H9 (cell line): ENCODE measurements at regions not wholly inside any gene's neighbourhood (a gene's known extent, or its start where the extent isn't known, plus 50 kb on each side); places are given as distances from the start of the nearest gene placed in this dataset.
A peak's percentile ranks its signal among the peaks of the same experiment; 100 is the strongest.
"Not testable (repeated sequence)": the region's sequence is repeated elsewhere in the genome, so short reads cannot be mapped to it uniquely, and the experiment has no call there.

ENCODE experiments used
- DNase-seq: peaks from one replicate; pipeline ENCODE4 v3.0.0-alpha.2; 2017
- H2AFZ ChIP-seq: one replicate; pipeline ENCODE4 v1.6.1; 2013; ENCODE audit warnings: mild to moderate bottlenecking, low read length, control low read depth, moderate library complexity
- H2AK5ac ChIP-seq: 2 replicates; pipeline ENCODE4 v1.6.1; 2013; ENCODE audit warnings: low read length, control low read depth, mixed read lengths; ENCODE audit not compliant: insufficient read length
- H2BK120ac ChIP-seq: one replicate; pipeline ENCODE4 v1.6.1; 2013; ENCODE audit warnings: low read depth, mild to moderate bottlenecking, low read length, control low read depth, inconsistent platforms; ENCODE audit not compliant: poor library complexity, severe bottlenecking
- H2BK12ac ChIP-seq: 2 replicates; pipeline ENCODE4 v1.6.1; 2013; ENCODE audit warnings: low read length, control low read depth, mixed read lengths, low read depth; ENCODE audit not compliant: insufficient read length
- H2BK15ac ChIP-seq: 2 replicates; pipeline ENCODE4 v1.6.1; 2013; ENCODE audit warnings: low read depth, low read length, control low read depth
- H2BK20ac ChIP-seq: one replicate; pipeline ENCODE4 v1.6.1; 2013; ENCODE audit warnings: low read depth, mild to moderate bottlenecking, low read length, control low read depth, inconsistent platforms; ENCODE audit not compliant: poor library complexity, severe bottlenecking
- H2BK5ac ChIP-seq: 2 replicates; pipeline ENCODE4 v1.6.1; 2013; ENCODE audit warnings: low read length, control low read depth, mixed read lengths; ENCODE audit not compliant: insufficient read length
- H3K14ac ChIP-seq: 2 replicates; pipeline ENCODE4 v1.6.1; 2013; ENCODE audit warnings: low read length, control low read depth; ENCODE audit not compliant: insufficient read depth
- H3K18ac ChIP-seq: 2 replicates; pipeline ENCODE4 v1.6.1; 2013; ENCODE audit warnings: low read depth, mild to moderate bottlenecking, mixed read lengths, low read length, control low read depth; ENCODE audit not compliant: insufficient read length
- H3K23ac ChIP-seq: 2 replicates; pipeline ENCODE4 v1.6.1; 2013; ENCODE audit warnings: low read length, control low read depth, mixed read lengths, low read depth; ENCODE audit not compliant: insufficient read length
- H3K23me2 ChIP-seq: 2 replicates; pipeline ENCODE4 v1.6.1; 2013; ENCODE audit warnings: low read depth, mild to moderate bottlenecking, mixed read lengths, low read length, control low read depth; ENCODE audit not compliant: insufficient read length, poor library complexity, severe bottlenecking
- H3K27ac ChIP-seq: 2 replicates; pipeline ENCODE4 v1.5.1; 2013; ENCODE audit warnings: low read length, control low read depth, mixed read lengths, low read depth; ENCODE audit not compliant: insufficient read length
- H3K27me3 ChIP-seq: 2 replicates; pipeline ENCODE4 v1.6.1; 2013; ENCODE audit warnings: low read length, control low read depth, inconsistent platforms; ENCODE audit not compliant: insufficient read depth
- H3K4ac ChIP-seq: 2 replicates; pipeline ENCODE4 v1.6.1; 2013; ENCODE audit warnings: low read depth, mild to moderate bottlenecking, control low read depth, inconsistent platforms, low read length, moderate library complexity
- H3K4me1 ChIP-seq: 2 replicates; pipeline ENCODE4 v1.6.1; 2013; ENCODE audit warnings: low read length, control low read depth, inconsistent platforms; ENCODE audit not compliant: insufficient read depth
- H3K4me2 ChIP-seq: 2 replicates; pipeline ENCODE4 v1.6.1; 2013; ENCODE audit warnings: low read length, control low read depth, mixed read lengths; ENCODE audit not compliant: insufficient read length, insufficient read depth
- H3K56ac ChIP-seq: 2 replicates; pipeline ENCODE4 v1.6.1; 2013; ENCODE audit warnings: low read depth, mild to moderate bottlenecking, mixed read lengths, low read length, control low read depth; ENCODE audit not compliant: insufficient read length
- H3K79me1 ChIP-seq: 2 replicates; pipeline ENCODE4 v1.6.1; 2013; ENCODE audit warnings: low read depth, mild to moderate bottlenecking, moderate library complexity, low read length, control low read depth, inconsistent platforms; ENCODE audit not compliant: insufficient read depth, poor library complexity, severe bottlenecking
- H3K79me2 ChIP-seq: 2 replicates; pipeline ENCODE4 v1.6.1; 2013; ENCODE audit warnings: low read length, control low read depth, inconsistent platforms; ENCODE audit not compliant: insufficient read depth
- H3K9ac ChIP-seq: 2 replicates; pipeline ENCODE4 v1.6.1; 2013; ENCODE audit warnings: low read length, control low read depth, mixed read lengths; ENCODE audit not compliant: insufficient read length; ENCODE audit errors: extremely low read depth
- H3K9me3 ChIP-seq: one replicate; pipeline ENCODE4 v1.6.1; 2013; ENCODE audit warnings: low read depth, low read length, inconsistent platforms; ENCODE audit not compliant: control insufficient read depth
- H3T11ph ChIP-seq: one replicate; pipeline ENCODE4 v1.6.1; 2013; ENCODE audit warnings: mild to moderate bottlenecking, low read length, control low read depth, inconsistent platforms
- H4K20me1 ChIP-seq: one replicate; pipeline ENCODE4 v1.6.1; 2013; ENCODE audit not compliant: control insufficient read depth, insufficient read length, insufficient read depth
- H4K5ac ChIP-seq: 2 replicates; pipeline ENCODE4 v1.6.1; 2013; ENCODE audit warnings: low read depth, mild to moderate bottlenecking, mixed read lengths, low read length, control low read depth; ENCODE audit not compliant: insufficient read length
- H4K8ac ChIP-seq: replicated peaks from 2 replicates; pipeline ENCODE4 v1.6.1; 2013; ENCODE audit warnings: low read length, control low read depth, mixed read lengths, low read depth; ENCODE audit not compliant: insufficient read length
- H4K91ac ChIP-seq: 2 replicates; pipeline ENCODE4 v1.6.1; 2013; ENCODE audit warnings: low read depth, mild to moderate bottlenecking, moderate library complexity, mixed read lengths, low read length, control low read depth; ENCODE audit not compliant: insufficient read length
- H3K27ac Mint-ChIP-seq, 3 experiments: 2 replicates in 2 of 3; 3 replicates in 1 of 3; pipeline ENCODE4 v1.8.0; 2020 to 2021; ENCODE audit warnings: mixed read lengths in 3 of 3, mild to moderate bottlenecking in 1 of 3, moderate library complexity in 1 of 3
- H3K27me3 Mint-ChIP-seq: 2 replicates; pipeline ENCODE4 v1.8.0; 2021; ENCODE audit warnings: low read depth, mild to moderate bottlenecking, moderate library complexity, mixed read lengths
- H3K36me3 Mint-ChIP-seq, 3 experiments: 2 replicates in 2 of 3; 3 replicates in 1 of 3; pipeline ENCODE4 v1.8.0; 2020 to 2021; ENCODE audit warnings: low read depth in 3 of 3, mixed read lengths in 3 of 3; ENCODE audit not compliant: insufficient read depth in 1 of 3
- H3K4me1 Mint-ChIP-seq, 2 experiments: 2 replicates each; pipeline ENCODE4 v1.8.0; 2020; ENCODE audit warnings: mixed read lengths in 2 of 2
- H3K4me3 Mint-ChIP-seq, 2 experiments: 2 replicates in 1 of 2; 3 replicates in 1 of 2; pipeline ENCODE4 v1.8.0; 2020 to 2021; ENCODE audit warnings: mild to moderate bottlenecking in 2 of 2, mixed read lengths in 2 of 2, moderate library complexity in 1 of 2
- H3K9me3 Mint-ChIP-seq, 2 experiments: 2 replicates in 1 of 2; 3 replicates in 1 of 2; pipeline ENCODE4 v1.8.0; 2020; ENCODE audit warnings: mild to moderate bottlenecking in 2 of 2, mixed read lengths in 2 of 2, moderate library complexity in 1 of 2
- WGBS: extraction: QIAGEN DNeasy Blood & Tissue Kit; methylation state at CpG from one replicate; pipeline ENCODE4 v1.1.7; 2013; ENCODE audit warnings: missing lambda C conversion rate, low lambda C conversion rate, mixed read lengths; ENCODE audit not compliant: insufficient read length; ENCODE audit errors: extremely low coverage; 5-methylcytosine and 5-hydroxymethylcytosine counted together
- TF ChIP-seq, protein P1 (sequence below): fragments of 200-600 bp; sonication (generic); conservative IDR thresholded peaks from 3 replicates; pipeline ENCODE4 v1.8.0; 2021; ENCODE audit warnings: antibody characterized with exemption, mild to moderate bottlenecking

DNA sequence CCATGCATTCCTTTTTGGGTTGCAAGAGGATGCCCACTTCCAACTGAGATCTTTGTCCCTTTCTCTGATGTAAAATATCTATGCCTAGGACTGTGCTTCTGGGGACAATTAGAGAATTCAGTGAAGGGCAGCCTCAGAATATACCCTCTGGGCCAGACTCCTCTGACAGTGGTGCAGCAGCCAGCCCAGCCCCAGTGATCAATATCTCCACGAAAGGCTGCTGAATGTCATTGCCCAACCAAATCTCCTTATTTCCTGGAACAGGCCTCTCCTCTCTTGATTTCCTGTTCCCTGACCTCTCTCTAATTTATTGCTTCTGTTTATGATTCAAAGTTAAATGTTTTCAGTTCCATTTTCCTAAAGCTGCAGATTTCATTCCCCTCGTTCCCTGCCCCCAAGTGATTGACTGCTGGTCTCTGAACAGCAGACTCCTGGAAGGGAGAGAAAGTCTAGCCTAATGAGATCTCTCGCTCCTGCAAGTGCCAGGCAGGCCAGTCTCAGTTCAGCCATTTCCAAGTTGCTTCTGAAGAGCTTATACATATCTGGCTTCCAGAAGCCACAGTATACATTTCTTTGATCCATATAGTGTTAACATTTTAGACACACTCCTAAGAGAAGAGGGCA, 104.4 kb upstream of the SALL1 start:
- no peaks in the 10 kb centered on the region for H3K79me2 ChIP-seq
- H4K5ac ChIP-seq = no peak overlapping the region
- no peak overlapping the region for H3K14ac ChIP-seq
- H2BK5ac ChIP-seq = no peak overlapping the region
- H3K9me3 ChIP-seq = no peaks in the 10 kb centered on the region
- H3T11ph ChIP-seq = no peak overlapping the region
- H2BK120ac ChIP-seq = no peak overlapping the region
- peaks cover 8% of the 10 kb centered on the region for H3K27me3 Mint-ChIP-seq
- no peak overlapping the region for H3K18ac ChIP-seq
- no peaks in the 10 kb centered on the region for H3K27me3 ChIP-seq
- no peak overlapping the region for H4K8ac ChIP-seq
- H2AFZ ChIP-seq = no peak overlapping the region
- H4K20me1 ChIP-seq = no peaks in the 10 kb centered on the region
- H3K9me3 Mint-ChIP-seq = peaks cover 37 to 44% of the 10 kb centered on the region in 2 experiments
- no peak overlapping the region; a peak in 1 of 5 replicates for H3K4me3 Mint-ChIP-seq
- H3K27ac ChIP-seq = no peak overlapping the region
- H2BK15ac ChIP-seq = no peak overlapping the region
- TF ChIP-seq, protein P1, sequence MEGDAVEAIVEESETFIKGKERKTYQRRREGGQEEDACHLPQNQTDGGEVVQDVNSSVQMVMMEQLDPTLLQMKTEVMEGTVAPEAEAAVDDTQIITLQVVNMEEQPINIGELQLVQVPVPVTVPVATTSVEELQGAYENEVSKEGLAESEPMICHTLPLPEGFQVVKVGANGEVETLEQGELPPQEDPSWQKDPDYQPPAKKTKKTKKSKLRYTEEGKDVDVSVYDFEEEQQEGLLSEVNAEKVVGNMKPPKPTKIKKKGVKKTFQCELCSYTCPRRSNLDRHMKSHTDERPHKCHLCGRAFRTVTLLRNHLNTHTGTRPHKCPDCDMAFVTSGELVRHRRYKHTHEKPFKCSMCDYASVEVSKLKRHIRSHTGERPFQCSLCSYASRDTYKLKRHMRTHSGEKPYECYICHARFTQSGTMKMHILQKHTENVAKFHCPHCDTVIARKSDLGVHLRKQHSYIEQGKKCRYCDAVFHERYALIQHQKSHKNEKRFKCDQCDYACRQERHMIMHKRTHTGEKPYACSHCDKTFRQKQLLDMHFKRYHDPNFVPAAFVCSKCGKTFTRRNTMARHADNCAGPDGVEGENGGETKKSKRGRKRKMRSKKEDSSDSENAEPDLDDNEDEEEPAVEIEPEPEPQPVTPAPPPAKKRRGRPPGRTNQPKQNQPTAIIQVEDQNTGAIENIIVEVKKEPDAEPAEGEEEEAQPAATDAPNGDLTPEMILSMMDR = no peak
- no peak overlapping the region for H2BK20ac ChIP-seq
- H4K91ac ChIP-seq = no peak overlapping the region
- H2AK5ac ChIP-seq = no peak overlapping the region
- no peak for DNase-seq
- H3K36me3 Mint-ChIP-seq = peaks cover 19 to 47% (median 27%) of the 10 kb centered on the region in 3 experiments
- peaks cover 3% of the 10 kb centered on the region; the same call in 1 of the 2 replicates for H3K4me1 ChIP-seq
- peaks cover 5% of the 10 kb centered on the region in 2 experiments for H3K4me1 Mint-ChIP-seq
- H3K79me1 ChIP-seq = no peaks in the 10 kb centered on the region
- H3K4me2 ChIP-seq = no peak overlapping the region
- no peak overlapping the region for H3K4ac ChIP-seq
- no peak overlapping the region for H3K56ac ChIP-seq
- no peak overlapping the region for H2BK12ac ChIP-seq
- no CpG with 5 or more reads among the region's 3 CpGs for WGBS
- H3K23ac ChIP-seq = no peak overlapping the region
- no peak overlapping the region for H3K27ac Mint-ChIP-seq
- no peaks in the 10 kb centered on the region for H3K23me2 ChIP-seq
- no peak overlapping the region for H3K9ac ChIP-seq

DNA sequence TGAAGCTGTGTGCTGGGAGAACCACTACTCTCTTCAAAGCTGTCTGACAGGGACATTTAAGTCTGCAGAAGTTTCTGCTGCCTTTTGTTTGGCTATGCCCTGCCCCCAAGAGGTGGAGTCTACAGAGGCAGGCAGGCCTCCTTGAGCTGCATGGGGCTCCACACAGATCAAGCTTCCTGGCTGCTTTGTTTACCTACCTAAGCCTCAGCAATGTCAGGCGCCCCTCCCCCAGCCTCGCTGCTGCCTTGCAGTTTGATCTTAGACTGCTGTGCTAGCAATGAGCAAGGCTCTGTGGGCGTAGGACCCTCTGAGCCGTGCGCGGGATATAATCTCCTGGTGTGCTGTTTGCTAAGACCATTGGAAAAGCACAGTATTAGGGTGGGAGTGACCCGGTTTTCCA, 103.3 kb upstream of the SALL1 start:
- not testable (repeated sequence) for H2AFZ ChIP-seq, H3K27ac ChIP-seq, H3K23ac ChIP-seq, H3K4me1 ChIP-seq, H3K4me2 ChIP-seq, H4K8ac ChIP-seq, H2AK5ac ChIP-seq, H3K79me2 ChIP-seq, H4K91ac ChIP-seq, H3K56ac ChIP-seq, H3K14ac ChIP-seq, H3K9ac ChIP-seq, H3K18ac ChIP-seq, H3T11ph ChIP-seq, H2BK20ac ChIP-seq, H3K9me3 ChIP-seq, H3K23me2 ChIP-seq, H3K79me1 ChIP-seq, H3K4me3 Mint-ChIP-seq, H3K4ac ChIP-seq, H2BK15ac ChIP-seq, H3K27me3 Mint-ChIP-seq, H3K27me3 ChIP-seq, H4K5ac ChIP-seq, H3K4me1 Mint-ChIP-seq, H2BK120ac ChIP-seq, H4K20me1 ChIP-seq, H2BK5ac ChIP-seq, H3K27ac Mint-ChIP-seq, H2BK12ac ChIP-seq
- H3K9me3 Mint-ChIP-seq = peaks cover 41 to 47% of the 10 kb centered on the region in 2 experiments
- no CpG with 5 or more reads among the region's 7 CpGs for WGBS
- peaks cover 21 to 50% (median 29%) of the 10 kb centered on the region in 3 experiments for H3K36me3 Mint-ChIP-seq
- DNase-seq = peak; percentile 38
